ENCODE measurements at regions not wholly inside any gene's neighbourhood (a gene's known extent, or its start where the extent isn't known, plus 50 kb on each side); places are given as distances from the start of the nearest gene placed in this dataset.
"Not testable (repeated sequence)": the region's sequence is repeated elsewhere in the genome, so short reads cannot be mapped to it uniquely, and the experiment has no call there.

DNA sequence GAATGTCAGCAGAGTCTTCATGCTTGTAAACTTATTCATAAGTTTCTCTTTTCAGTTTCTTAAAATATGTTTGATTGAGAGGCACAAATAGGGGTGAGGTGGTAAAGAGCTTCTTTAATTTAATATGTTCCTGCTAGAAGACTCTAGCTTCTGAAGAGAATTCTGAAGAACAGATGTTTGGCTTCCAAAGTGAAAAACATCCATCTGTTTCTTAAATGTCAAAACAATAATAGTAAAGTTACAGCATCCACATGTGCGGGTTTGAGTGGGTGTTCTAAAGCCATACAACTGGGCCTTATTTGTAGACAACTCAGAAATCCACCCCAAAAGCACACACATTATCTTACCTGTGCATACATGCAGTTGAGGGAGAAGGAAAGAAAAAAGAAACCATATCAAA, 144.0 kb upstream of the ADGRL4 start:
- Histone ChIP-seq H3K9me3 (ENCODE audit: insufficient read depth, low read length) (no peaks in the 10 kb centered on the region), H3K4me1 (ENCODE audit: insufficient read depth, insufficient read length) (no peaks in the 10 kb centered on the region)
- DNase-seq (ENCODE audit: low read depth, low spot score): no peak

DNA sequence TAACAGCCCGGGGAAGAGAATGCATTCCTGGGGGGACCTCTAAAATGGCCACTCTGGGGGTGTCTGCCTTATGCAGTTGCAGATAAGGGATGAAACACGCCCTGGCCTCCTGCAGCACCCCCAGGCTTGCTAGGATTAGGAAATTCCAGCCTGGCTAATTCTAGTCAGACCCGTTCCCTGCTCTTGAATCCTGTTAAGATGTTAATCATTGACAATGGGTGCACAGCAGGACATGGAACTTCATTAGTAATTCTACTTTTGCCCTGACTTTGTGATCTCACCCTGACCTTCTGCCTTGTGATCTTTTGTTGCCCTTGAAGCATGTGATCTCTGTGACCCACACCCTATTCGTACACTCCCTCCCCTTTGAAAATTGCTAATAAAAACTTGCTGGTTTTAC, 131.7 kb upstream of the ADGRL4 start:
- peak; percentile 74 for DNase-seq (ENCODE audit: low read depth, low spot score)
- H3K9me3 ChIP-seq (ENCODE audit: insufficient read depth, low read length): peaks cover 26% of the 10 kb centered on the region

More for the DNA sequence above, 144.0 kb upstream of the ADGRL4 start:
- H3K36me3 ChIP-seq (ENCODE audit: insufficient read depth, insufficient read length, low read length): no peaks in the 10 kb centered on the region
- no peak overlapping the region for H3K4me3 ChIP-seq (ENCODE audit: insufficient read length, low read depth)
- no peaks in the 10 kb centered on the region for H3K27me3 ChIP-seq (ENCODE audit: insufficient read depth, insufficient read length)
- H3K9ac ChIP-seq (ENCODE audit: insufficient read length, low read depth): no peak overlapping the region
- TF ChIP-seq YY1 (IDR thresholded peaks at IDR 0.05; ENCODE audit: insufficient read depth, insufficient read length) (no peak), SUZ12 (IDR thresholded peaks at IDR 0.05; ENCODE audit: extremely low read depth, insufficient read depth, insufficient read length) (no peak), ZNF274 (IDR thresholded peaks at IDR 0.05; ENCODE audit: low read depth, low read length) (no peak)

DNA sequence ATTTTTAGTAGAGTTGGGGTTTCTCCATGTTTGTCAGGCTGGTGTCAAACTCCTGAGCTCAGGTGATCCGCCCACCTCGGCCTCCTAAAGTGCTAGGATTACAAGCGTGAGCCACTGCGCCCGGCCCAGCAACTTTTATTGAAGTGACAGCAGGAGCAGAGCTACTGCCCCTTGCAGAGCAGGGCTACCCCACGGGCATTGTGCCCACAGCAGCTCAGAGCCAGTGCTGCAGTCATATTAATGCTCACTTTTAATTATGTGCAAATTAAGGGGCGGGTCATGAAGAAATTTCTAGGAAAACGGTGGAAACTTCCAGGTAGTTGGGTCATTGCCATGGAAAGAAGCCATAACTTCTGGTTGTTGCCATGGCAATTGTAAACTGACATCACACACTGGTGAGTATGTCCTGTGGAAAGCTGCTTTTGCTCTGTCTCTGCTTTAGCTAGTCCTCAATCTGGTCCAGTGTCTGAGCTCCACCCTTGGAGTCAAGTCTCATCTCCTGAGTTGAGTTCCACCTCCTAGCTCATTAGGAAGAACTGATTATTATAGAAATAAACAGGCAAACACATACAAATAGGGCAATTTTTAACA, 127.3 kb upstream of the ADGRL4 start:
- Histone ChIP-seq H3K27me3 (ENCODE audit: insufficient read depth, insufficient read length) (no peaks in the 10 kb centered on the region), H3K4me1 (ENCODE audit: insufficient read depth, insufficient read length) (no peaks in the 10 kb centered on the region), H3K9me3 (ENCODE audit: insufficient read depth, low read length) (peaks cover 21% of the 10 kb centered on the region), H3K36me3 (ENCODE audit: insufficient read depth, insufficient read length, low read length) (no peaks in the 10 kb centered on the region), H3K4me3 (ENCODE audit: insufficient read length, low read depth) (no peak overlapping the region), H3K9ac (ENCODE audit: insufficient read length, low read depth) (no peak overlapping the region)
- DNase-seq (ENCODE audit: low read depth, low spot score): no peak
- TF ChIP-seq SUZ12 (IDR thresholded peaks at IDR 0.05; ENCODE audit: extremely low read depth, insufficient read depth, insufficient read length) (no peak), YY1 (IDR thresholded peaks at IDR 0.05; ENCODE audit: insufficient read depth, insufficient read length) (no peak), ZNF274 (IDR thresholded peaks at IDR 0.05; ENCODE audit: low read depth, low read length) (no peak)

More for the DNA sequence above, 131.7 kb upstream of the ADGRL4 start:
- H3K36me3 ChIP-seq (ENCODE audit: insufficient read depth, insufficient read length, low read length); H3K9ac ChIP-seq (ENCODE audit: insufficient read length, low read depth); H3K27me3 ChIP-seq (ENCODE audit: insufficient read depth, insufficient read length); H3K4me1 ChIP-seq (ENCODE audit: insufficient read depth, insufficient read length); H3K4me3 ChIP-seq (ENCODE audit: insufficient read length, low read depth): not testable (repeated sequence)

DNA sequence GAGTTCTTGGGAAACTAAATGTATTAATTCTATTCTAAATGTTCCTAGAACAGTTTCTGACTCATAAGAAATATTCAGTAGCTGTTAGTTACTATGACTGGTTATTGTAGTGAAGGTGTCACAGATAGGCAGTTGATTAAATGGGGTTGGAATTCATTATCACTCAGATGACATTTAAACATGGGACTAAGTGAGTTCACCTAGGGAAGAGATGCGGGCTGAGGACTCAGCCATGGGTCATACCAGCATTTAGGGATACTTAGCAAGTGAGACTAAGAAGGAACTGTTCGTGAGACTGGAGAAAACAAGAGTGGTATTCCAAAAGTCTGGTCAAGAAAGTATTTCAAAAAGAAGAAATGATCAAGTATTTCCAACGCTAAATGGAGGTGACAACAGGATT, 125.1 kb upstream of the ADGRL4 start:
- Histone ChIP-seq H3K4me3 (ENCODE audit: insufficient read length, low read depth) (no peak overlapping the region), H3K27me3 (ENCODE audit: insufficient read depth, insufficient read length) (no peaks in the 10 kb centered on the region), H3K4me1 (ENCODE audit: insufficient read depth, insufficient read length) (no peaks in the 10 kb centered on the region), H3K36me3 (ENCODE audit: insufficient read depth, insufficient read length, low read length) (no peaks in the 10 kb centered on the region), H3K9ac (ENCODE audit: insufficient read length, low read depth) (no peak overlapping the region), H3K9me3 (ENCODE audit: insufficient read depth, low read length) (no peaks in the 10 kb centered on the region)
- DNase-seq (ENCODE audit: low read depth, low spot score): no peak
- TF ChIP-seq SUZ12 (IDR thresholded peaks at IDR 0.05; ENCODE audit: extremely low read depth, insufficient read depth, insufficient read length) (no peak), ZNF274 (IDR thresholded peaks at IDR 0.05; ENCODE audit: low read depth, low read length) (no peak), YY1 (IDR thresholded peaks at IDR 0.05; ENCODE audit: insufficient read depth, insufficient read length) (no peak)

DNA sequence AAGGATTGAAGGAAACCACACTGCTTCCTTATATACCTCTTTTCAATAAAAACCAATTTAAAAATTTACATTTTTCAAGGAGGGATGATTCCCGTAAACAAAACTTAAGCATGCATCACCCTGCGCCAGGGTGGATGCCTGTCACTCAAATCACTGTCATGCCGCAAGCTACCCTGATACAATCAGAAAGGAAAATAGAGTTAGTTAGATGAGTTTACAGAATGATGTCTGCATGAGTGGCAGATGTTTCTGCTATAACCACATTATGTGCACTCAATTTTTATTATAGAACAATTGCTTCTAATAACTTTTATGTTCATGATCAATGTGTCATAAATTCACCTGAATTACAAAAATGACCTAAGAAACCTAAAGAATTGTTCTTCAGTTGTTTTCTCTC, 123.4 kb upstream of the ADGRL4 start:
- Histone ChIP-seq H3K4me1 (ENCODE audit: insufficient read depth, insufficient read length) (no peaks in the 10 kb centered on the region), H3K27me3 (ENCODE audit: insufficient read depth, insufficient read length) (no peaks in the 10 kb centered on the region), H3K9me3 (ENCODE audit: insufficient read depth, low read length) (no peaks in the 10 kb centered on the region), H3K9ac (ENCODE audit: insufficient read length, low read depth) (no peak overlapping the region), H3K36me3 (ENCODE audit: insufficient read depth, insufficient read length, low read length) (no peaks in the 10 kb centered on the region), H3K4me3 (ENCODE audit: insufficient read length, low read depth) (no peak overlapping the region)
- no peak for DNase-seq (ENCODE audit: low read depth, low spot score)
- TF ChIP-seq SUZ12 (IDR thresholded peaks at IDR 0.05; ENCODE audit: extremely low read depth, insufficient read depth, insufficient read length) (no peak), YY1 (IDR thresholded peaks at IDR 0.05; ENCODE audit: insufficient read depth, insufficient read length) (no peak), ZNF274 (IDR thresholded peaks at IDR 0.05; ENCODE audit: low read depth, low read length) (no peak)

DNA sequence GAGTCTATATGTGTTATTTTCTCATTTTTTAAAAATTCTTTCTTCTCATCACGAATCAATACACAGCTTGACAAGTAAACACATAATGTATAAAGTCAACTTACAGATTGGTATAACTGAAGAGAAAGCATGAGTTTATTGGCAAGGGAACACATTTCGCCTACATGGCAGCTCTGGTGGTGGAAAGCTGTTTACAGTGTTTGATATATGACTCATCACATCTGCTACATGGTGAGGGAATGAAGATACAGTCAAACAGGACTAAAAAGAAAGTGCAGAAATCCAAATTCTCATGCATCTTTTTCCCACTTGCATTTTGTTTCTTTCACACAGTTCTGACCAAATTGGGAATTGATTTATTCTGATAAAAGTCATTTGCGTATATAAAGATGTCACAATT, 122.2 kb upstream of the ADGRL4 start:
- Histone ChIP-seq H3K9ac (ENCODE audit: insufficient read length, low read depth) (no peak overlapping the region), H3K27me3 (ENCODE audit: insufficient read depth, insufficient read length) (no peaks in the 10 kb centered on the region), H3K36me3 (ENCODE audit: insufficient read depth, insufficient read length, low read length) (no peaks in the 10 kb centered on the region), H3K4me3 (ENCODE audit: insufficient read length, low read depth) (no peak overlapping the region), H3K4me1 (ENCODE audit: insufficient read depth, insufficient read length) (no peaks in the 10 kb centered on the region), H3K9me3 (ENCODE audit: insufficient read depth, low read length) (no peaks in the 10 kb centered on the region)
- DNase-seq (ENCODE audit: low read depth, low spot score): no peak
- no peak for TF ChIP-seq YY1 (IDR thresholded peaks at IDR 0.05; ENCODE audit: insufficient read depth, insufficient read length)

DNA sequence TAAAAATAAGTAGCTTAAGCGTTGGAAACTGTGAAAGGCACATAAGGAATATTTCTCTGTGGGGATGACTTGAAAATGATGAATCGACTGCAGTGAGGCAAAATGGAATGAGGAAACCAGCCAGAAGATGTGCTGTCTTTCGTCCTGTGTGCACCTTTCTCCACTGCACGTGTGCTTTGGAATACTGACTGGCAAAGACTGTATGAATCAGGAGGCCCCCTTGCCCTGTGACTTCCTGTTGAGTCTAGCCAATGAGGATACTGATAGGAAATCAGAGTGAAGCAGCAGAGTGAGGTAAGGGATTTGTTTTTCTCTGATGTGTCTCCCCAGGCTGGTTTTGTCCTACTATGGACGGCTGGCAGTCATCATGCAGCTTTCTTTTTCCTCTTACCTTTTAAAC, 118.2 kb upstream of the ADGRL4 start:
- Histone ChIP-seq H3K4me3 (ENCODE audit: insufficient read length, low read depth) (no peak overlapping the region), H3K9me3 (ENCODE audit: insufficient read depth, low read length) (no peaks in the 10 kb centered on the region), H3K4me1 (ENCODE audit: insufficient read depth, insufficient read length) (no peaks in the 10 kb centered on the region), H3K36me3 (ENCODE audit: insufficient read depth, insufficient read length, low read length) (no peaks in the 10 kb centered on the region), H3K9ac (ENCODE audit: insufficient read length, low read depth) (no peak overlapping the region), H3K27me3 (ENCODE audit: insufficient read depth, insufficient read length) (no peaks in the 10 kb centered on the region)
- no peak for TF ChIP-seq YY1 (IDR thresholded peaks at IDR 0.05; ENCODE audit: insufficient read depth, insufficient read length)
- DNase-seq (ENCODE audit: low read depth, low spot score): no peak

DNA sequence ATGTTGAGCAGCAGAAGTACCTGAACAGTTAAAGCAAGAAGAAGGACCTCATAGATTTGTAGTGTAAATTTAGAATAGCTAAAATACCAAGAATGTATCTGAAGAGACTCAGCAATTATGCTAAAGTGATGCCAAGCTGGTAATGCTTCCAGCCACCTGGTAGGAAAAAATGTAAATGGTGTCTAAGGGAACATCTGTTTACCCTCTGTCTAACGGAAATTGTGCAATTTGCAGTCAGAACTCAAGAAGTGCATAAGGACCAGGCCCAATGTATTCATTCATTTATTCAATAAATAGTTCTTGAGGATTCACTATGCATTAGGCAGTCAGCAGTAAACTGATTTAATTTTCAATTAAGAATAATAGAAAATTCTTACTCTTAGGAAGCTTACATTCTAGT, 116.0 kb upstream of the ADGRL4 start:
- no peak overlapping the region for H3K4me3 ChIP-seq (ENCODE audit: insufficient read length, low read depth)
- H3K9me3 ChIP-seq (ENCODE audit: insufficient read depth, low read length): no peaks in the 10 kb centered on the region
- no peak for DNase-seq (ENCODE audit: low read depth, low spot score)
- H3K27me3 ChIP-seq (ENCODE audit: insufficient read depth, insufficient read length): no peaks in the 10 kb centered on the region
- H3K36me3 ChIP-seq (ENCODE audit: insufficient read depth, insufficient read length, low read length): no peaks in the 10 kb centered on the region
- TF ChIP-seq ZNF274 (IDR thresholded peaks at IDR 0.05; ENCODE audit: low read depth, low read length): no peak
- TF ChIP-seq SUZ12 (IDR thresholded peaks at IDR 0.05; ENCODE audit: extremely low read depth, insufficient read depth, insufficient read length): no peak
- no peak for TF ChIP-seq YY1 (IDR thresholded peaks at IDR 0.05; ENCODE audit: insufficient read depth, insufficient read length)
- H3K9ac ChIP-seq (ENCODE audit: insufficient read length, low read depth): no peak overlapping the region
- H3K4me1 ChIP-seq (ENCODE audit: insufficient read depth, insufficient read length): no peaks in the 10 kb centered on the region
